ENCODE measurements at regions not wholly inside any gene's neighbourhood (a gene's known extent, or its start where the extent isn't known, plus 50 kb on each side); places are given as distances from the start of the nearest gene placed in this dataset.

DNA sequence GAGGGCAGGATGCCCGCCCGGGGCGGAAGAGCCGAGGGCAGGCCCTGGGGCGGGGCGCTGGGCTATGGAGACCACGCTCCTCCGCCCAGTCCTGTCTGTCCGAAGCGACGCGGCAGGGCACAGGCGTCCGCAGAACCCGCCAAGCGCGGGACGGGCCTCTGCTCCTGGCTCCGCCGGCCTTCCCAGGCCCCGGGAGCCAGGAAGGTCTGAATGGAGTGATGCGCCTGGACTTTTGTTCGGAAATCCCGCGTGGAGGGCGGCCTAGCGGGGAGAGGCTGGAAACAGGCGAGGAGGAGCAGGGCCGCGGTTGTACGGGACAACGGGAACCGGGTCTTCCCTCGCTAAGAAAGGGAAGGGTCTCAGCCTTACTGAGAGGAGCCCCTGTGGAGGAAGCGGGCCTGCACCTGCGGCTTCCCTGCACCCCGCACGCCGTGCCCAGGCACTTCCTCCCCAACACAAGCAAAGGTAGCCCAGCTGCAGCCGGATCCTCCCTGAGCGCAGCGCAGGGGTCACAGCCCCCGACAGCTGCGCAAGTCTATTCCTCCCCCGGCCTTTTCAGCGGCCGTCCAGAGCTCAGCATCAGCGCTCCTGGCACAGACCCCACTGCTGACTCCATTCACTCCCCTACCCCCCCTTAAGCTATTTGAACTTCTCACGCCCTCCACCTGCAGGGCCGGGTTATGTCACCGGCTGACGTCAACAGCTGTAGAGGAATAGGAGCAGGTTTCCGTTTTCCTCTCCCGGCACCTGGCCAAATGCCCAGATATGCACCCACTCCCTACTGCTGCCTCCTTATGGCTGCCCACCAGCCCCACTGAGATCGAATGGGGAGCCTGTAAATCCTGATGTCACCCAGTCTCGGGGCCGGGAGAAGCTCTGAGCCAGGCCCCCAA lies 143.2 kb upstream of the RET start:
- no peak for DNase-seq

DNA sequence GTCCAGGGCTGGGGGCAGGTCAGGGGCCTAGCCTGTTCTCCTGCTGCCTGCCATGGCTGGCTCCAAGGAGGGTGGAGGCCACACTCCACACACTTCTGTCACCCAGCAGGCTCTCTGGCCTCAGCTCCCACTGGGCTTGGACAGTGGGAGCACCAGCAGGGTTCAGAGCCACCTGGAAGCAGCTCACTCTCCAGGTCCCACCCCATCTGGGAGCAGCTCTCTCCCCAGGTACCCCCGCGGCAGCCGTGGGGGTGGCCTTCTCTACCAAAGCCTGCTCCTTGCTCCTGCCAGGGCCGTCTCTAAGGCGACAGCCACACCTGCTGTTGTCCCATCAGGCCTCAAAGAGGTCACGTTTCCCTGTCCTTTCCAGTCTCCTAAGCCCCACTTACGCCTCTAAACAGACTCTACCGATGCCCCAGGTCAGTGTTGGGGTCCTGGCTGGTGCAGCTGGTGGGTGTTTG lies 142.5 kb upstream of the RET start:
- no peak for DNase-seq

DNA sequence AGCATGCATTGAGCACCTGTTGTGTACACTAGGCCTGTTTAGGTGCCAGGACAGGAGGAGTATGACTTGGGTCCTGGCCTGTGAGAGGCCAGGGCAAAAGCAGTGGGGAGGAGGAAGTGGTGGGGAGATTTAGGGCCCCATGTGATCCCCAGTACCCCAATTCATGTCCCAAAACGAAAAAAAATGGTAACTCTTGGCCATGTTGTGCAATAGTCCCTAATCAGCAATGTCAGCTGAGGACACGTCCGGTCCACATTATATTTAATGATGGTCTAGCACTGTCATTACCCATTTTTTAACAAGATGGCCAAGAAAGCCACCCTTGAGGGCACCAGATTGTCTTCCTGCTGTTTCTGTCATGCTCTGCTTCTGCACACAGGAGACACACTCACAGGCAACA lies 142.0 kb upstream of the RET start:
- no peak for DNase-seq

DNA sequence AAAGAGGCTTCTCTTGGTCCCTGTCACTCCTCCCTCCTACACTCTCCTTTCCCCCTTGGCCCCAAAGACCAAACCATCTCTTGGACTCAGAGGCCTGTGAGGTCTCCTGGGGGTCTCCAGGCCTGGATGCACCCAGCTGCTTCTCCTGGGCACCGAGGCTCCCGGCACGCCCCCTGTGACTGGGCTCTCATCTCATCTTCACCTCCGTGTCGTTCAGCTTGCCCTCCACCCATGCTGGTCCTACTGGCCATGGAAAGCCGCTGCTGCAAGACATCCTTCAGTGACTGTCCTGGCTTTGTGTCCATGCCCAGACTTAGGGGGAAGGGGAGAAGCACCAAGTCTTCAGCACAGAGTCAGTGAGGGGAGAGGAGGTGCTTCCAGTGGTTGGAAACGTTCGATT lies 141.4 kb upstream of the RET start:
- DNase-seq = no peak

DNA sequence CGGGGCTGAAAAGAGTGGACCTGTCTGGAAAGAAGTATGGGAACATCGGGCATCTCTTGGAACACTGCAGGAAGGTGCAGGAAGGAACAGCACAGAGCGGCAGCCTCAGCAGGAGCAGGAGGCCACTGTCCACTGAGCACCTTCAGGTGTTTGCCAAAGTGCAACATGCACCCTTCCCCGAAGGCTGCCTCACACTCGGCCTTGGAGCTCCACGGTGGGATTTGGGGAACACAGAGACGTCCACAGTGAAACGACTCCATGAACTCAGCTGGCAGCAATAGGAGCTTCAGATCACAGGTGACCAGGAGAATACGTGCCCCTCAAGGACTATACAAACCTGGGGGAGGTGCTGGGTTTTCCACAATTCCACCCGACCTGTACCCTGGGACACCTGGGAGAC lies 140.3 kb upstream of the RET start:
- no peak for DNase-seq

DNA sequence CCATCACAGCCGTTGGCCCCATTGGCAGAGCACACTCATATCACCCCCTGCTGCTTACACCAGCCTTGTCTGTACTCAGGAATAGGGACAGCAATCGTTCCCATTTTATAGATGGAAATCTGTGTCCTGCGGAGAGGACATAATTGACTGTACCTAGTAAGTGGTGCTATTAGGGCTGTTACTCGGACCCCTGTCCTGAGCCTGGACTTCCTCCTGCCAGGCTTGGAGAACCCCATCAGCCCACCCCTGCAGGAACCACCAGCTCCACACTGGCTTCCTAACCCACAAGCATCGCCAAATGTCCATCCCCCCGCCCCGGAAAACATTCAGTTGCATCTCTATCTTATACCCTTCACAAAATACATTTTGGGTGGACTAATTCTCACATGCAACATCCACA lies 139.8 kb upstream of the RET start:
- DNase-seq = no peak

DNA sequence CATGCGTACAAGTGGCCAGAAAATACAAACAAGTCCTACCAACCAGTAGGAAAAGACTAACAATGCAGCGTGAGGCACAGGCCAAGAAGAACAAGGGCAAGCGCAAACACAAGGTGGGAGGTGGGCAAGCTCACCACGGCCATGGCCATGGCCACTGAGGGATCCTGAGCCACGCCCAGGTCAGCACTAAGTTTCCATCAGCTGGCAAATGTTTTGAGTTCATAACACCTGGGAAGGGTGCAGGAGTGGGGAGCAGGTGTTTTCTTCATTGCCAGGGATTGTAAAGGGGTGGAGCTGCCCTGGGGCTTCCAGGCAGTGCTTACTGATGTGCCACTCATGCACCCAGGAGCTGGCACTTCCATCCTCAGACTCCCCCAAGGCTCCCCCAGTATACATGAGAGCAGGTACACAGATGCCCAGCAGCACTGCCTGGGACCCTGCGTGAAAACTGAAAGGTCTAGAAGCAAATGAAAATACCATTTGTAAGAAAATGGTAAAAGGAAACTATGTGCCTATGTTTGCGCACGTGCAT lies 139.2 kb upstream of the RET start:
- DNase-seq = no peak

DNA sequence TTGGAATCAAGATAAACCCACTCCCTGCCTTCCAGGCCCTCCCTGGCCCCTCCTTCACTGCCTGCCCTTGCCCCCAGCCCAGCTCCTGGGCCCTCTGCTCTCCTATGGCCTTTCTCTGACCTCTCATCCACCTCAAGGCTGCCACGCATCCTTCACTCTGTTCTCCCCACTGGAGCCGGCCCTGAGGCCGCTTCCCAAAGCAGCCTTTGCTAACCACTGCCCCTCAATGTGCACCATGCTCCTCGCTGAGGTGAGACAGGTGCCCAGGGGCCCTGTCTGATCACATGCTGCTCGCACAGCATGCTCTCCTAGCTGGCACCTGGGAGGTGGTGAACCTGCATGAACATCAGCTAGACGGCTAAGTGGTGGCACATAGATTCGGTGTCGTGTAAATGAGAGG lies 138.5 kb upstream of the RET start:
- no peak for DNase-seq

DNA sequence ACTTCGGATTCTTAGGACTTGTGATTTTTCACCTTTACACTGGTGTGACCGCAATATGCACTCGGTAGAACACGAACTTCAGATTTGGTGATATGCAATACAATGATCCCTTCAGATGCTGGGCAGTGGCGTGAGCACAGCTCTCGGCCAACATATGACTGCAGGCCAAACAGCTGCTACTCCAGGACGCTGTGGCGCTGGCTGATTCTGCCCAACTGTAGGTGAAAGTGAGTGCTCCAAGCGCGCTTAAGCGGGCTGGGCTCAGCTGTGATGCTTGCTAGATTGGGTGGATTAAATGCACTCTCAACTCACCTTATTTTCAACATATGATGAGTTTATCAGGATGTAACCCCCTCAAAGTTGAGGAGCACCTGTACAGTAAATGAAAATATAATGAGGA lies 137.6 kb upstream of the RET start:
- DNase-seq = no peak

DNA sequence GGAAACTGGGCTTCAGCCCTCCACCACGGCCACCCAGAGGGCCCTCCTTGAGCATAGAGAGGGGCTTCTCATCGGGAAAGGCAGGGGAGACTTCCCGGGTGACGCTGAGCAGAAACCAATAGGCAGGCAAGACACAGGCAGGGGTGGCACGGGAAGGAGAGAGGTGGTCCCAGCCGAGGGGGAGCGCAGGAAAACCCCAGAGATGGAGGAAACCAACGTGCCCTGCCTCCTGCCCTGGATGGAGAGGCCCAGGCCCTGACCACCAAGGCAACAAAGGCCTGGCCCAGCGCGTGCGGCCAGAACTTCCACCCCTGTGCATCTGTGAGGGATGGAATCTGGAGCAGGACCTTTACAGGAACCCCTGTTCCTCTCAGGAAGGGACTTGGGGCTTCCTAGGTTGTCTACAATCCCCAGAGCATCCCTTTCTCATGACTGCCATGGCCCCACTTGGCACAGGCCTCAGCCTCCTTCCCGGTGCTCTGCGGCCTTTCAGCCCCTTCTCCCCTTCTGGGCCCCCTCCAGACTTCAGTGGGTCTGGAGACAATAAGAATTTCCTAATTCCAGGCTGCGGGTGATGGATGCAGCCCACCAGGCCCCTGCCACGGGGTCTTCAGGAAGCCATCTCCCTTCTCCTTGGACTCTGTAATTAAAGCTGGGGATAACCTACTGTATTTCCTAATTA lies 137.0 kb upstream of the RET start:
- DNase-seq = no peak

DNA sequence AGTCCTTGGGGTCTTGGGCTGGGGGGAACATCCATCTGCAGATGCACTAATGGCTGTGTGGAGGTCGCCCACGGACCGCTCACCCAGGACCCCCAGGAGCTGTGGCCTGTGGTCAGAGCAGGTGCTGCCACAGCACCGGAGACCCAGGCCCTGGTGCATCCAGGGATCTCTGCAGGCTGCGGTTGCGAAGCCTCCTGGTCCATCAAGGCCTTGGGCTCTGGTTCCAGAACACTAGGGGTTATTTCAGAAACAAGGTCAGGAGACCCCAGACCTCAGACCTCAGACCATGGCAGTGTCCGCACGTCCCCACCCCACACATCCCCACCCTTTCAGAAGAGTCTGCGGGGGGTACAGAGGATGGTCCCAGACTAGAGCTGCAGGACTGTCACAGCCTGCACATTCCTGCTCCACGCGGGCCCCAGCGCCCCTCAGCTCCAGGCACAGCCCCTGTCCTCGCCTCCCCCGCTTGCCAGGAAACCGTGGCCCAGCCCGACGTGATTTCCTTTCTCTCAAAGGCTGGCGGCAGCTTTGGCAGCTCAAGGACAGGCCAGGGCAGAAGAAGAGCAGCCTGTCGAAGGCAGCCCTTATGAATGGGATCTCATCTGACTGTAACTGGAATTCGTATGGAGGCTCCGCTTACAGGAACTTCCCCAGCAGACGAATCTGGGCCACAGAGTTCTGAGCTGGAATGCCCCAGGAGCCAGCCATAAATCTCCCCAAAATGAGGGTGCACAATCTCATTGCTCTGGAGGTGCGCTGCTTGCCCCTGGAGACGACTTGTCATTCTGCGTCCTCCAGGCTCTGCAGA lies 136.2 kb upstream of the RET start:
- no peak for DNase-seq

DNA sequence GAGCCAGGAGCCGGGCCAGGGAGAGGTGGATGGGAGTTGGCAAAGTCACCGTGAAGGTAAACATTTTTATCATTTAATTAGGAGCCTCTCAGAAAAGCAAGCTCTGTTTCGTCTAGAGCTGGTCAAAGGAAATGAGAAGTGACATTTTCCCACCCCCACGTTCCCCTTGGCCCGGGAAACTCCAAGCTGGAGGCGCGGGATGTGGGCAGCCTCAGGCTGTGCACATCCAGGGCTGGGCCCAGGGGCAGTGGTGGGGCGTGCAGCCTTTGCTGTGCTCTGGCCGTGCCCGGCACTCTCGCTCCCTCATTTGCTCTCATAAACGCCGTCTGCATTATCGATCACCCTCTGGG lies 135.6 kb upstream of the RET start:
- no peak for DNase-seq

DNA sequence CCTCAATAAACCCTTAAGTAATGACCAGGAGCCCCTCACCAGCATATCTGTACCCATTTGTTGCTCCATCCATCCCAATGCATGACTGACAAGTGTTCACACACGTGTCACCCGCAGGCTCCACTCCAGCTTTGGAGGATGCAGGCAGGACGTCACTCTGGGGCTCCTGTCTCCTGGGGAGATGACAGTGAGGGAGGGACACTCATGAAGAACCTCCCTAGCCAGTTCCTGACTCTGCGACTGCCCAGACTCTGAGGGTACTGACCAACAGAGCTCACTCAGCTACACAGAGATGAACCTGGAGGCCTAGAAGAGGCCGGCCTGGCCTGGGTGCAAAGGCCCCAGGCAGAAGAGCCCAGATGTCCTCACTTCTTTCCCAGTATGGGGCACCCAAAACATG lies 135.1 kb upstream of the RET start:
- no peak for DNase-seq

DNA sequence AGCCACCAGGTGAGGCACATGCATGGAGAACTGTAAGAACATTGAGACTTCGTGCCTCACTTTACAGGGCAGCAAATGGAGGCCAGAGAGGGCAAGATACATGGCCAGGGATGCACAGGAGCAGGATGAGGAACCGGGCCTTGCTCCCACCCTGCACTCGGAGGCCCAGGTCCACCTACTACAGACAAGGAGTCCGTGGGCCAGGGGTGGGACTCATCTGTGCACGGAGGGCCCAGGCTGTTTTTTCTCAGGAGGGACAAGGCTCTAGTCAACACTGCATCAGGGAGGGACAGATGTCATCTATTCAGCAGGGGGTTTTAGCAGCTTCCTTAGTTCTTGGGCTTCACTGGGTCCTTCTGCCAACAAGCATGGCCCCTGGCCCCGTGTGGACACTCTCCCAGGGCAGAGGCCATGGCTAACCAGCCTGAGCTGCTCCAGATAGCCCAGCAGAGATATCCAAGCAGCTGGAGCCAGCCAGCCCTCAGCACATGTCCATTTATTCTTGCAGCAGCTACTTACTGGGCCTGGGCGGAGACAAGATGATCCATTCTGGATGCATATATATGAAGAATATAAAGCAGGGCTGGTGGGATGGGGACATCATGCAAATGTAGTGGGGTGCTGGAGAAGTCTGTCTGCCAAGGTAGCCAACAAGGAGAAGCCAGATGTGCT lies 134.5 kb upstream of the RET start:
- DNase-seq = no peak

DNA sequence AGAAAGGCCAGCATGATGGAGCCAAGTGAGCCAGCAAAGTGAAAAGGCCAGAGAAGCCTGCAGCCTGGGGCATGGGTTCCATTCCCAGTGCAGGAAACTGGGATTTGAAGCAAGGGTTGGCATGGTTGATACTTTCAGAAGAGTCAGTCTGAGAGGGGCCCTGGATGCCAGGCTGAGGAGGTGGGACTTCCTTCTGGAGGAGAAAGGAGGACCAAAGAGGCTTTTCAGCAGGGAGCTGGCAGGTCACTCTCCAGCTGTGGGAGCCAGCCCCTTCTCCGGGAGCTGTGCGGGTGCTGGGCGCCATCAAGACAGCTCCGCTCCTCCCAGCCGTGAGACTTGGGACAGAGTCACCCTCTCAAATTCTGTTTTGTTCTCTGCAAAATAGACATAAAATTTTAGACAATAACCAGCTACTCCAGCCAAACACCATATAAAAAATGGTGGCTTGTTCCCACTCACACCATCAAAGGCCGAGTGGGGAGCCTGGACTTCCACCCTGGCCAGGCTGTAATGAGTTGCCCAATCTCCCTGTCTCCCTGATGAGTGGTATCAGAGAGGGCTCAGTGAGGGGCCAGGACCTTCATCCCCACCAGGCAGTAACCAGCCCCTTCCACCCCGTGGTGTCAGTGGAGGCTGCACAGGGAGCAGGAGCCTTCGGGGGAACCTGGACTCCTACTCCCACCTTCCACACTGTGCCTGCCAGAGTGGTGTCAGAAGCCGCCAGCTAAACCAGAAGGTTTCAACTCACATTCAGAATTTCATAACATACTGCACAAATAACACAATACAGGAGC lies 133.6 kb upstream of the RET start:
- no peak for DNase-seq

DNA sequence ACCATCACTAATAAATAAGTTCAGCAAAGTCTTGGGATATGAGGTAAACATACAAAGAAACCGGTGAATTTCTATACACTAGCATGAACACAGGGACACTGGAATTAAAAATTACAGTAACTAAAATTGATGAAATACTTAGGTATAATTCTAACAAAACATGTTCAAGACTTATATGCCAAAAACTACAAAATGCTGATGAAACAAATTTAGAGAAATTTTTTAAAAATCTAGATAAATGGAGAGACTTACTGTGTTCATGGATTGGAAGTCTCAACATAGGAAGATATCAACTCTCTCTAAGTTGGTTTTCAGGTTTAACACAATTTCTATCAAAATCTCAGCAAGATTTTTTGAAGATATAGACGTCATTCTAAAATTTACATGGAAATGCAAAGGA lies 128.8 kb upstream of the RET start:
- DNase-seq = no peak

DNA sequence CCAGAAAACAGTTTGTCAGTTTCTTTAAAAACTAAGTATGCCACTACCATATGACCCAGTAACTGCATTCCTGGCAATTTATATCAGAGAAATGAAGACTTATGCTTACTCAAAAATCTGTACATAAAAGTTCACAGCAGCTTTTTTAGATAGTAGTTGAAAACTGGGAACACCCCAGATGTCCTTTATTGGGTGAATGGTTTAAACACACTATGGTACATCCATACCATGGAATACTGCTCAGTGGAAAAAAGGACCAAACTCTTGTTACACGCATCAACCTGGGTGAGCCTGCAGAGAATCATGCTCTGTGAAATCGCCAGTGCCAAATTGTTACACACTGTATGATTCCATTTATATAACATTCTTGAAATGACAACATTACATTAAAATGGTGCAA lies 127.6 kb upstream of the RET start:
- no peak for DNase-seq

DNA sequence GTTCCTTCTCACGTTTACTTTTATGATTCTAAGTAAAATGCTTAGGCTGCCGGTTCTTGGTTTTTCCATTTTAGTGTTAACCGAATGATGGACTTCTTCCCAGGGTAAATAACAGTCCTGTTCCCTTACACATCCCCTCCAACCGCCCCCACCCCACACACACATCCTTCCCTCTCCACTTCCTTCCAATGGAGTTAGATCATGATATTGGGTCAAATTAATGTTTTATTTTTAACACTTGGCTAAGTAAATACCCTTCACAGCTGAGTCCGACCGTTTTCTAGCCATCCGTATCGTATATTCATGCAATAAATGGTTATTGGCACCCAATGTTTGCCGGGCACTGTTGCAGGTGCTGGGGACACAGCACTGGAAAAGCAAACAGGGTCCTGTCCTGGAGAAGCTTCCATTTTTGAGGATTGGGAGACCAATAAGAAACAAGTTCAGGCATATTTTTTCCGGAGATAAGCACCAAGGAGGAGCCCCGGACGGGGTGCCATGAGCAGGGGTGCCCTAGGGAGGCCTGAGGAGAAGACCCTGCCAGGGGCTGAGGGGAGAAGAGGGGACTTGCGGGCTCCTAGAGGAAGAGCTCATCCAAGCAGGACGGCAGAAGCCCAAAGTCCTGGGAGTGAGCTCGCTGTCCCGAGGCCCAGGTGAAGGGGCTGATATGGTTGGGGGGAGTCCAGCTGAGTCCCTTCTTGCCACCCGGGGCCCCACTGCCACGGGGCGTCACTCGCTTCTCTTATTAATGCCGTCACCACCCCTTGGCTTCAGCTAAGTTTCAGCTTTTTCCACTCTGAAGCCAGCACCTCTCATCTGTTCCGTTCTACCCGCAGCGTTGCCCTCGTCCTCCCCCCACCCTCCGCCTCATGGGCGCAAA lies 126.0 kb upstream of the RET start:
- DNase-seq = no peak

DNA sequence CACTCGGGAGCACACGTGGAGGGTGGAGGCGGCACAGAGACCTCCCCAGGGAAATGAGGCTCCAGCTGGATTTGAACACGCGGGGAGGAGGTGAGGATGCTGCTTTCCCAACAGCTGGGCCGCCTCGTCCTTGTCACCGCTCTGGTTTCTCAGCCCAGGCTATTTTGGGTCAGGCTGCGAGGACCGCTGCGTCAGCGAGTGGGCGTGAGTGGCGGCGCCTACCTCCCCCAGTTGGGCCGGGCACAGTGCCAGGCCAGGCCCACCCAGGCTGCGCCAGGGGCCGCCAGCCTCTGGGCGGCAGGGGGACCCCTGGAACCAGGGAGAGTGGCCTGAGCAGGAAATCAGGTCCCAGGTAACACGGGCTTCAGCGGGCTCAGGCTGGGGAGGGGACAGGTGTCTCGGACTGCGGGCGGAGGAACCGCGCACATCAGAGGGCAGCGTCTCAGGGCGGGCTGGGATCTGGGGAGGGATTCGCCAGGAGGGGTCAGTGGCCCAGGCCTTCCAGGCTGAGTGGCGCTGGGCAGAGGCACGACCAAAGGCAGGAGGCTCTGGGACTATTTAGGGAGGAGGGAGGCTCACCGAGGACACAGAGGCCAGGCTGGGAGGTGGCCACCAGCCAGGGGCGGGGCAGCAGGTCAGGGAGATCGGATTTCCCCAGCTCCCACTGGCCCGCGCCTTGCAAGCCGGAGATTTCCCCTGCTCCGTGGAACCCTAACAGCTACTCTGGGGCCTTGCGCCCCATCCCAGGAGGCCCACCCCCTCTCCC lies 125.2 kb upstream of the RET start:
- no peak for DNase-seq

DNA sequence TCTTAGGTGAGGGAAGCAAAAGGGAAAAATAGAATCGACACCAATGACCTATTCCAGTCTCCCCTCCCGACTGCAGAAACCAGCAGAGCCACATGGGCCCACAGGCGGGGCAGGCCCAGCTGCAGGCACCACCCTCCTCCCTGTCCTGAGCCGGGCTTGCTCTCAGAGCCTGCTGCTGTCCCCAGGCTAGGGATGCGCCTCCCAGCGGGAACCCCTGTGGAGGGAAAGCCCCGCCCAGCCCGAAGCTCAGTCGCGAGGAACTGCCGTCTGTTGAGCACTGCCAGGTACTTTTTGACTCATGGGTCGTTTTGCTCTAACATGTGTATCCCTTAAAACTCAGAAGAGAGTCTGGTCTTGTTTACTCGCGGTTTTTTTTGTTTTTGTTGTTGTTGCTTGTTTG lies 124.5 kb upstream of the RET start:
- DNase-seq = no peak
